ENCODE measurements at regions not wholly inside any gene's neighbourhood (a gene's known extent, or its start where the extent isn't known, plus 50 kb on each side); places are given as distances from the start of the nearest gene placed in this dataset.
A peak's percentile ranks its signal among the peaks of the same experiment; 100 is the strongest.
"Not testable (repeated sequence)": the region's sequence is repeated elsewhere in the genome, so short reads cannot be mapped to it uniquely, and the experiment has no call there.

- no peak for DNase-seq (ENCODE audit: low read depth)
These were observed 57.5 kb upstream of the DYNLT3 start for GRCh38 chrX:37904833-37905232.

GRCh38 chrX:37905436-37906147 is 58.2 kb upstream of the DYNLT3 start:
- peak; percentile 4 for DNase-seq (ENCODE audit: low read depth)

- DNase-seq (ENCODE audit: low read depth) = no peak
These were observed 59.0 kb upstream of the DYNLT3 start for GRCh38 chrX:37906357-37906756.

GRCh38 chrX:37910186-37910585 is 62.8 kb upstream of the DYNLT3 start:
- no peak for DNase-seq (ENCODE audit: low read depth)

- DNase-seq (ENCODE audit: low read depth) = no peak
These were observed 64.9 kb upstream of the DYNLT3 start for GRCh38 chrX:37912304-37912703.

GRCh38 chrX:37912777-37913176 is 65.4 kb upstream of the DYNLT3 start:
- DNase-seq (ENCODE audit: low read depth) = no peak

GRCh38 chrX:37918168-37918567 is 70.8 kb upstream of the DYNLT3 start:
- DNase-seq (ENCODE audit: low read depth) = no peak

- no peak for DNase-seq (ENCODE audit: low read depth)
These were observed 71.3 kb upstream of the DYNLT3 start for GRCh38 chrX:37918703-37919102.

GRCh38 chrX:37921758-37922157 is 74.4 kb upstream of the DYNLT3 start:
- DNase-seq (ENCODE audit: low read depth) = no peak

GRCh38 chrX:37922928-37923327 is 75.6 kb upstream of the DYNLT3 start:
- DNase-seq (ENCODE audit: low read depth) = no peak

GRCh38 chrX:37925761-37926160 is 78.4 kb upstream of the DYNLT3 start:
- DNase-seq (ENCODE audit: low read depth) = not testable (repeated sequence)

- DNase-seq (ENCODE audit: low read depth) = no peak
These were observed 79.3 kb upstream of the DYNLT3 start for GRCh38 chrX:37926700-37927099.

- DNase-seq (ENCODE audit: low read depth) = no peak
These were observed 64.2 kb upstream of the SYTL5 start for GRCh38 chrX:37942170-37942569.

GRCh38 chrX:37943554-37944344 is 62.6 kb upstream of the SYTL5 start:
- DNase-seq (ENCODE audit: low read depth) = no peak

- no peak for DNase-seq (ENCODE audit: low read depth)
These were observed 60.2 kb upstream of the SYTL5 start for GRCh38 chrX:37946197-37946596.

GRCh38 chrX:37955273-37955672 is 51.1 kb upstream of the SYTL5 start:
- DNase-seq (ENCODE audit: low read depth) = no peak

GRCh38 chrX:37956223-37956622 is 50.1 kb upstream of the SYTL5 start:
- no peak for DNase-seq (ENCODE audit: low read depth)

Data from activated T-cell treated with anti-CD3 and anti-CD28 coated beads for 48 hours (primary cell).